Duodenal mucosa (tissue), 2 donors: ENCODE measurements at regions not wholly inside any gene's neighbourhood (a gene's known extent, or its start where the extent isn't known, plus 50 kb on each side); places are given as distances from the start of the nearest gene placed in this dataset.

Source experiments
- H3K27ac ChIP-seq: one replicate; pipeline ENCODE4 v1.7.0; 2013; ENCODE audit warnings: low read depth, low read length
- H3K27me3 ChIP-seq, 2 donors: one replicate each; pipeline ENCODE4 v1.7.0; 2013; ENCODE audit warnings: low read length in 2 of 2, control low read depth in 1 of 2; ENCODE audit not compliant: insufficient read depth in 2 of 2, control insufficient read depth in 1 of 2
- H3K36me3 ChIP-seq, 2 donors: one replicate each; pipeline ENCODE4 v1.7.0; 2013; ENCODE audit warnings: low read length in 2 of 2, control low read depth in 1 of 2; ENCODE audit not compliant: insufficient read depth in 2 of 2, control insufficient read depth in 1 of 2
- H3K4me1 ChIP-seq, 2 donors: one replicate each; pipeline ENCODE4 v1.7.0; 2013; ENCODE audit warnings: low read length in 2 of 2, control low read depth in 1 of 2; ENCODE audit not compliant: insufficient read depth in 2 of 2, control insufficient read depth in 1 of 2
- H3K4me3 ChIP-seq, 2 donors: one replicate each; pipeline ENCODE4 v1.7.0; 2013; ENCODE audit warnings: low read length in 2 of 2, low read depth in 1 of 2
- H3K9ac ChIP-seq, 2 donors: one replicate each; pipeline ENCODE4 v1.7.0; 2013; ENCODE audit warnings: low read length in 2 of 2, low read depth in 1 of 2
- H3K9me3 ChIP-seq, 2 donors: one replicate each; pipeline ENCODE4 v1.7.0; 2013; ENCODE audit warnings: low read length in 2 of 2, control low read depth in 1 of 2; ENCODE audit not compliant: control insufficient read depth in 1 of 2

GRCh38 chr10:29916669-29917068 lies 142.7 kb downstream of the JCAD start:
- H3K9me3 ChIP-seq: no peaks in the 10 kb centered on the region
- no peaks in the 10 kb centered on the region for H3K36me3 ChIP-seq
- H3K27me3 ChIP-seq: no peaks in the 10 kb centered on the region
- no peak overlapping the region for H3K4me3 ChIP-seq
- H3K27ac ChIP-seq: no peak overlapping the region
- H3K9ac ChIP-seq: no peak overlapping the region
- no peaks in the 10 kb centered on the region for H3K4me1 ChIP-seq

- H3K4me3 ChIP-seq: no peak overlapping the region
- no peaks in the 10 kb centered on the region for H3K4me1 ChIP-seq
- H3K9ac ChIP-seq: no peak overlapping the region
- H3K27ac ChIP-seq: no peak overlapping the region
- H3K27me3 ChIP-seq: no peaks in the 10 kb centered on the region
- no peaks in the 10 kb centered on the region for H3K9me3 ChIP-seq
- H3K36me3 ChIP-seq: no peaks in the 10 kb centered on the region
These were observed 144.2 kb downstream of the JCAD start for GRCh38 chr10:29914986-29915785.

- Histone ChIP-seq H3K4me1 (no peaks in the 10 kb centered on the region), H3K27ac (no peak overlapping the region), H3K9ac (no peak overlapping the region), H3K27me3 (no peaks in the 10 kb centered on the region), H3K36me3 (no peaks in the 10 kb centered on the region), H3K4me3 (peak overlapping the region in 1 of 2 donors; percentile 12), H3K9me3 (no peaks in the 10 kb centered on the region)
These were observed 150.4 kb downstream of the JCAD start for GRCh38 chr10:29908962-29909361.

GRCh38 chr10:29900865-29901264 lies 158.5 kb downstream of the JCAD start:
- Histone ChIP-seq H3K9ac (no peak overlapping the region), H3K36me3 (no peaks in the 10 kb centered on the region), H3K9me3 (no peaks in the 10 kb centered on the region), H3K4me1 (no peaks in the 10 kb centered on the region), H3K27me3 (no peaks in the 10 kb centered on the region), H3K27ac (no peak overlapping the region), H3K4me3 (no peak overlapping the region)

GRCh38 chr10:29897999-29898716 lies 161.2 kb downstream of the JCAD start:
- no peaks in the 10 kb centered on the region for H3K9me3 ChIP-seq
- no peaks in the 10 kb centered on the region for H3K36me3 ChIP-seq
- H3K27ac ChIP-seq: no peak overlapping the region

GRCh38 chr10:29897430-29897829 lies 162.0 kb downstream of the JCAD start:
- Histone ChIP-seq H3K36me3 (no peaks in the 10 kb centered on the region), H3K9ac (no peak overlapping the region)

More at GRCh38 chr10:29897999-29898716, 161.2 kb downstream of the JCAD start:
- Histone ChIP-seq H3K9ac (no peak overlapping the region), H3K27me3 (no peaks in the 10 kb centered on the region), H3K4me3 (no peak overlapping the region), H3K4me1 (no peaks in the 10 kb centered on the region)

GRCh38 chr10:29896053-29896452 lies 163.3 kb downstream of the JCAD start:
- H3K36me3 ChIP-seq: no peaks in the 10 kb centered on the region
- no peak overlapping the region for H3K4me3 ChIP-seq
- H3K9ac ChIP-seq: no peak overlapping the region
- H3K27me3 ChIP-seq: no peaks in the 10 kb centered on the region
- H3K4me1 ChIP-seq: no peaks in the 10 kb centered on the region
- H3K9me3 ChIP-seq: no peaks in the 10 kb centered on the region
- no peak overlapping the region for H3K27ac ChIP-seq

More at GRCh38 chr10:29897430-29897829, 162.0 kb downstream of the JCAD start:
- no peaks in the 10 kb centered on the region for H3K27me3 ChIP-seq
- H3K4me1 ChIP-seq: no peaks in the 10 kb centered on the region
- no peak overlapping the region for H3K4me3 ChIP-seq
- H3K9me3 ChIP-seq: no peaks in the 10 kb centered on the region
- no peak overlapping the region for H3K27ac ChIP-seq

- Histone ChIP-seq H3K27ac (no peak overlapping the region), H3K27me3 (no peaks in the 10 kb centered on the region), H3K4me3 (no peak overlapping the region)
These were observed 163.9 kb downstream of the JCAD start for GRCh38 chr10:29895456-29895855.

GRCh38 chr10:29888321-29888720 lies 171.1 kb downstream of the JCAD start:
- Histone ChIP-seq H3K9me3 (no peaks in the 10 kb centered on the region), H3K36me3 (no peaks in the 10 kb centered on the region), H3K27me3 (no peaks in the 10 kb centered on the region), H3K4me1 (no peaks in the 10 kb centered on the region), H3K9ac (no peak overlapping the region), H3K4me3 (no peak overlapping the region), H3K27ac (no peak overlapping the region)

More at GRCh38 chr10:29895456-29895855, 163.9 kb downstream of the JCAD start:
- Histone ChIP-seq H3K9me3 (no peaks in the 10 kb centered on the region), H3K4me1 (no peaks in the 10 kb centered on the region), H3K36me3 (no peaks in the 10 kb centered on the region), H3K9ac (no peak overlapping the region)

- Histone ChIP-seq H3K27me3 (no peaks in the 10 kb centered on the region), H3K4me1 (no peaks in the 10 kb centered on the region), H3K27ac (no peak overlapping the region), H3K36me3 (no peaks in the 10 kb centered on the region), H3K4me3 (no peak overlapping the region), H3K9me3 (no peaks in the 10 kb centered on the region), H3K9ac (no peak overlapping the region)
These were observed 173.1 kb downstream of the JCAD start for GRCh38 chr10:29886299-29886698.
